GM23338 (cell line): ENCODE measurements at regions not wholly inside any gene's neighbourhood (a gene's known extent, or its start where the extent isn't known, plus 50 kb on each side); places are given as distances from the start of the nearest gene placed in this dataset.

Source experiments
- ATAC-seq: fragments of 200-7000 bp; cut with Tn5 transposase; 3 replicates; pipeline ENCODE4 v1.9.1; 2020
- DNase-seq: peaks from one replicate; pipeline ENCODE4 v3.0.0-alpha.2; 2015; ENCODE audit warnings: low spot score
- H2AFZ ChIP-seq: fragments of 200-600 bp; sonication (generic); 2 replicates; pipeline ENCODE4 v1.8.0; 2016; ENCODE audit warnings: antibody characterized with exemption, mild to moderate bottlenecking, moderate library complexity
- H3F3A ChIP-seq: fragments of 200-600 bp; sonication (generic); replicated peaks from 2 replicates; pipeline ENCODE4 v1.8.0; 2017; ENCODE audit warnings: antibody characterized with exemption, mixed run types, low read depth
- H3K27ac ChIP-seq: fragments of 200-600 bp; sonication (generic); 2 replicates; pipeline ENCODE4 v1.6.1; 2016; ENCODE audit warnings: low read depth
- H3K27me3 ChIP-seq: fragments of 200-600 bp; sonication (generic); 2 replicates; pipeline ENCODE4 v1.8.0; 2016; ENCODE audit warnings: mild to moderate bottlenecking, mixed run types, moderate library complexity; ENCODE audit not compliant: insufficient read depth
- H3K36me3 ChIP-seq: fragments of 200-600 bp; sonication (generic); 2 replicates; pipeline ENCODE4 v1.8.0; 2016; ENCODE audit warnings: mild to moderate bottlenecking; ENCODE audit not compliant: insufficient read depth
- H3K4me1 ChIP-seq: fragments of 200-600 bp; sonication (generic); 2 replicates; pipeline ENCODE4 v1.8.0; 2016; ENCODE audit warnings: mild to moderate bottlenecking, moderate library complexity; ENCODE audit not compliant: insufficient read depth
- H3K4me2 ChIP-seq: fragments of 200-600 bp; sonication (generic); 2 replicates; pipeline ENCODE4 v1.7.1; 2017; ENCODE audit warnings: mixed run types
- H3K4me3 ChIP-seq: fragments of 200-600 bp; sonication (generic); 2 replicates; pipeline ENCODE4 v1.6.1; 2016; ENCODE audit warnings: mixed run types
- H3K79me2 ChIP-seq: fragments of 200-600 bp; sonication (generic); replicated peaks from 2 replicates; pipeline ENCODE4 v1.8.0; 2017; ENCODE audit warnings: mild to moderate bottlenecking; ENCODE audit not compliant: insufficient read depth
- H3K9me2 ChIP-seq: fragments of 200-600 bp; sonication (generic); 2 replicates; pipeline ENCODE4 v1.8.0; 2017; ENCODE audit not compliant: insufficient read depth
- H4K20me1 ChIP-seq: fragments of 200-600 bp; sonication (generic); replicated peaks from 2 replicates; pipeline ENCODE4 v1.8.0; 2017; ENCODE audit warnings: mild to moderate bottlenecking; ENCODE audit not compliant: insufficient read depth
- H3K27ac Mint-ChIP-seq: 2 replicates; pipeline ENCODE4 v1.8.0; 2020; ENCODE audit warnings: inconsistent platforms, mild to moderate bottlenecking, moderate library complexity, mixed read lengths
- H3K27me3 Mint-ChIP-seq: 3 replicates; pipeline ENCODE4 v1.8.0; 2022; ENCODE audit warnings: low read depth, mild to moderate bottlenecking, moderate library complexity, mixed read lengths, inconsistent platforms; ENCODE audit not compliant: insufficient read depth, poor library complexity
- H3K36me3 Mint-ChIP-seq: 3 replicates; pipeline ENCODE4 v1.8.0; 2021; ENCODE audit warnings: low read depth, mild to moderate bottlenecking, inconsistent platforms, moderate library complexity, mixed read lengths
- H3K4me1 Mint-ChIP-seq: 3 replicates; pipeline ENCODE4 v1.8.0; 2020; ENCODE audit warnings: mild to moderate bottlenecking, inconsistent platforms, mixed read lengths
- H3K4me3 Mint-ChIP-seq: 3 replicates; pipeline ENCODE4 v1.8.0; 2021; ENCODE audit warnings: moderate library complexity, mild to moderate bottlenecking, inconsistent platforms, mixed read lengths
- H3K9me3 Mint-ChIP-seq: 3 replicates; pipeline ENCODE4 v1.8.0; 2020; ENCODE audit warnings: moderate library complexity, mild to moderate bottlenecking, inconsistent platforms, mixed read lengths
- CREB1 ChIP-seq: fragments of 250-450 bp; sonication (Bioruptor Pico); IDR thresholded peaks from 2 replicates; pipeline ENCODE4 v1.5.0; 2020; ENCODE audit warnings: low read depth, mild to moderate bottlenecking, moderate library complexity
- CTCF ChIP-seq, 2 experiments: fragments of 200-600 bp in 1 of 2; sonication (generic) in 1 of 2; conservative IDR thresholded peaks; 2 replicates each; pipeline versions ENCODE4 v1.5.1 to v1.6.1; 2016 to 2017; ENCODE audit warnings: antibody characterized with exemption in 2 of 2, low read depth in 2 of 2, mild to moderate bottlenecking in 2 of 2, moderate library complexity in 1 of 2
- ETS1 ChIP-seq: IDR thresholded peaks from 2 replicates; pipeline ENCODE4 v1.6.1; 2016; ENCODE audit warnings: antibody characterized with exemption
- EZH2 ChIP-seq: fragments of 200-600 bp; sonication (generic); IDR thresholded peaks from one replicate; pipeline ENCODE4 v1.8.0; 2017; ENCODE audit warnings: antibody characterized with exemption, mild to moderate bottlenecking, low read depth; ENCODE audit not compliant: unreplicated experiment
- EZH2phosphoT487 ChIP-seq: fragments of 200-600 bp; sonication (generic); IDR thresholded peaks from one replicate; pipeline ENCODE4 v1.8.1; 2018; ENCODE audit warnings: antibody characterized with exemption; ENCODE audit not compliant: unreplicated experiment
- JUNB ChIP-seq: IDR thresholded peaks from one replicate; pipeline ENCODE4 v1.6.1; 2016; ENCODE audit warnings: antibody characterized with exemption; ENCODE audit not compliant: unreplicated experiment
- NANOG ChIP-seq: IDR thresholded peaks from 2 replicates; pipeline ENCODE4 v1.6.1; 2016; ENCODE audit warnings: antibody characterized with exemption, borderline replicate concordance
- POLR2AphosphoS5 ChIP-seq: IDR thresholded peaks from 2 replicates; pipeline ENCODE4 v1.6.1; 2016; ENCODE audit warnings: antibody characterized with exemption, low read depth
- REST ChIP-seq: IDR thresholded peaks from one replicate; pipeline ENCODE4 v1.6.1; 2018; ENCODE audit warnings: antibody characterized with exemption; ENCODE audit not compliant: unreplicated experiment
- STAT1 ChIP-seq: IDR thresholded peaks from one replicate; pipeline ENCODE4 v1.6.1; 2016; ENCODE audit warnings: antibody characterized with exemption; ENCODE audit not compliant: unreplicated experiment
- ZNF114 ChIP-seq: fragments of 250-450 bp; sonication (Bioruptor Pico); IDR thresholded peaks from 2 replicates; pipeline ENCODE4 v1.5.0; 2020; ENCODE audit warnings: mild to moderate bottlenecking, moderate library complexity
- ZNF331 ChIP-seq: fragments of 250-450 bp; sonication (Bioruptor Pico); IDR thresholded peaks from 2 replicates; pipeline ENCODE4 v1.5.0; 2020; ENCODE audit warnings: low read depth, mild to moderate bottlenecking, moderate library complexity
- ZNF462 ChIP-seq: fragments of 250-450 bp; sonication (Bioruptor Pico); IDR thresholded peaks from 2 replicates; pipeline ENCODE4 v1.5.0; 2020; ENCODE audit warnings: mild to moderate bottlenecking, moderate library complexity

- H3K27me3 Mint-ChIP-seq: peaks cover 2% of the 10 kb centered on the region
- ATAC-seq (no peak), DNase-seq (no peak)
- no peaks in the 10 kb centered on the region for H3K36me3 ChIP-seq
- H2AFZ ChIP-seq: no peak overlapping the region
- H3K27ac ChIP-seq: no peak overlapping the region
- H3K27ac Mint-ChIP-seq: no peak overlapping the region
- peaks cover 48% of the 10 kb centered on the region for H3K9me3 Mint-ChIP-seq
- no peak overlapping the region for H3K4me3 Mint-ChIP-seq
- peaks cover 6% of the 10 kb centered on the region; the same call in 1 of the 2 replicates for H3K9me2 ChIP-seq
- peaks cover under 1% of the 10 kb centered on the region; the same call in 1 of the 3 replicates for H3K4me1 Mint-ChIP-seq
- H4K20me1 ChIP-seq: no peaks in the 10 kb centered on the region
- H3K27me3 ChIP-seq: no peaks in the 10 kb centered on the region
- H3K36me3 Mint-ChIP-seq: no peaks in the 10 kb centered on the region
- H3K79me2 ChIP-seq: no peaks in the 10 kb centered on the region
- no peak for TF ChIP-seq ZNF331 (CRISPR knock-in tag)
- no peak for TF ChIP-seq ZNF462 (CRISPR knock-in tag)
- TF ChIP-seq JUNB: no peak
- no peak for TF ChIP-seq CREB1 (CRISPR knock-in tag)
- no peak for TF ChIP-seq ZNF114 (CRISPR knock-in tag)
- TF ChIP-seq NANOG: no peak
- TF ChIP-seq POLR2AphosphoS5: no peak
- TF ChIP-seq EZH2: no peak
- no peak for TF ChIP-seq REST
- no peak for TF ChIP-seq STAT1
- TF ChIP-seq EZH2phosphoT487: no peak
- TF ChIP-seq CTCF (conservative IDR thresholded peaks at IDR 0.05; ENCODE audit: low read depth in 2 of 2): no peak
- no peak for TF ChIP-seq ETS1
- H3K4me3 ChIP-seq: no peak overlapping the region
- H3F3A ChIP-seq: no peaks in the 10 kb centered on the region
- H3K4me1 ChIP-seq: no peaks in the 10 kb centered on the region
- H3K4me2 ChIP-seq: no peak overlapping the region
Measured at GRCh38 chr15:46672041-46672440, 1037.2 kb downstream of the SQOR start.
